SU-DHL-6 (cell line): ENCODE measurements at regions not wholly inside any gene's neighbourhood (a gene's known extent, or its start where the extent isn't known, plus 50 kb on each side); places are given as distances from the start of the nearest gene placed in this dataset.

Experiments used
- H2AFZ ChIP-seq: fragments of 200-600 bp; sonication (generic); 2 replicates; pipeline ENCODE4 v1.6.1; 2014; ENCODE audit warnings: low read depth, mild to moderate bottlenecking, moderate library complexity, mixed read lengths, antibody characterized with exemption, low read length; ENCODE audit not compliant: severe bottlenecking
- H3F3A ChIP-seq: fragments of 200-600 bp; shearing (Covaris generic); 2 replicates; pipeline ENCODE4 v1.6.0; 2016; ENCODE audit warnings: antibody characterized with exemption, mild to moderate bottlenecking; ENCODE audit not compliant: insufficient read depth
- H3K27ac ChIP-seq: fragments of 200-600 bp; sonication (generic); 2 replicates; pipeline ENCODE4 v1.5.1; 2016; ENCODE audit warnings: low read depth, mild to moderate bottlenecking, low read length, moderate library complexity, mixed read lengths
- H3K27me3 ChIP-seq: fragments of 200-600 bp; sonication (generic), shearing (Covaris generic); 2 replicates; pipeline ENCODE4 v1.6.0; 2014; ENCODE audit warnings: mild to moderate bottlenecking, low read length
- H3K36me3 ChIP-seq: fragments of 200-600 bp; sonication (generic); 2 replicates; pipeline ENCODE4 v1.6.1; 2014; ENCODE audit warnings: mild to moderate bottlenecking, low read length, mixed read lengths
- H3K4me2 ChIP-seq: fragments of 300-600, 200-600 bp; shearing (Covaris generic), sonication (generic); 2 replicates; pipeline ENCODE4 v1.6.0; 2014; ENCODE audit warnings: low read length, low read depth, mild to moderate bottlenecking; ENCODE audit not compliant: poor library complexity, severe bottlenecking
- H3K4me3 ChIP-seq: fragments of 200-600 bp; sonication (generic); 2 replicates; pipeline ENCODE4 v1.5.1; 2014; ENCODE audit warnings: antibody characterized with exemption, low read length, mild to moderate bottlenecking, mixed read lengths; ENCODE audit not compliant: insufficient read depth, poor library complexity, severe bottlenecking
- H3K79me2 ChIP-seq: fragments of 200-600 bp; sonication (generic); 2 replicates; pipeline ENCODE4 v1.6.1; 2014; ENCODE audit warnings: mild to moderate bottlenecking, low read length, moderate library complexity; ENCODE audit not compliant: insufficient read depth
- H3K9ac ChIP-seq: fragments of 200-600 bp; sonication (generic); 2 replicates; pipeline ENCODE4 v1.7.0; 2014; ENCODE audit warnings: mild to moderate bottlenecking, low read length
- H3K9me2 ChIP-seq: fragments of 200-600 bp; sonication (generic); replicated peaks from 2 replicates; pipeline ENCODE4 v1.6.1; 2014; ENCODE audit warnings: low read length; ENCODE audit not compliant: insufficient read depth
- H3K9me3 ChIP-seq: fragments of 200-600 bp; sonication (generic); 2 replicates; pipeline ENCODE4 v1.6.1; 2014; ENCODE audit warnings: low read length, mixed read lengths; ENCODE audit not compliant: insufficient read depth
- H4K20me1 ChIP-seq: fragments of 200-600 bp; sonication (generic); 2 replicates; pipeline ENCODE4 v1.6.1; 2014; ENCODE audit warnings: low read depth, mild to moderate bottlenecking, antibody characterized with exemption, low read length, moderate library complexity, mixed read lengths
- CTCF ChIP-seq: fragments of 200-600 bp; sonication (generic); IDR thresholded peaks from one replicate; pipeline ENCODE4 v1.5.1; 2017; ENCODE audit warnings: antibody characterized with exemption, mild to moderate bottlenecking, low read length, moderate library complexity; ENCODE audit not compliant: insufficient read depth, poor library complexity, severe bottlenecking
- EZH2phosphoT487 ChIP-seq: fragments of 200-600 bp; sonication (generic), shearing (Covaris generic); conservative IDR thresholded peaks from 2 replicates; pipeline ENCODE4 v1.6.1; 2018; ENCODE audit warnings: mild to moderate bottlenecking, antibody characterized with exemption, low read length, moderate library complexity, mixed read lengths

- no peaks in the 10 kb centered on the region for H4K20me1 ChIP-seq
- no peak overlapping the region for H3K4me2 ChIP-seq
- no peaks in the 10 kb centered on the region for H3K9me3 ChIP-seq
- no peak overlapping the region for H3K9ac ChIP-seq
- no peaks in the 10 kb centered on the region for H3K9me2 ChIP-seq
- H3K79me2 ChIP-seq, result no peaks in the 10 kb centered on the region
- no peaks in the 10 kb centered on the region for H3F3A ChIP-seq
- H3K27me3 ChIP-seq, result no peaks in the 10 kb centered on the region
- H3K4me3 ChIP-seq, result no peak overlapping the region
- H3K27ac ChIP-seq, result no peak overlapping the region
- no peaks in the 10 kb centered on the region for H3K36me3 ChIP-seq
- TF ChIP-seq EZH2phosphoT487, result no peak
- TF ChIP-seq CTCF, result no peak
- H2AFZ ChIP-seq, result no peak overlapping the region
These were observed 566.6 kb upstream of the CDH8 start for GRCh38 chr16:62602790-62603189.

- no peaks in the 10 kb centered on the region for H3F3A ChIP-seq
- no peaks in the 10 kb centered on the region for H4K20me1 ChIP-seq
- no peaks in the 10 kb centered on the region for H3K27me3 ChIP-seq
- no peaks in the 10 kb centered on the region for H3K9me3 ChIP-seq
- H3K27ac ChIP-seq, result no peak overlapping the region
- no peaks in the 10 kb centered on the region for H3K36me3 ChIP-seq
- no peaks in the 10 kb centered on the region for H3K79me2 ChIP-seq
- no peak overlapping the region for H3K4me3 ChIP-seq
- no peaks in the 10 kb centered on the region for H3K9me2 ChIP-seq
- no peak overlapping the region for H3K9ac ChIP-seq
- TF ChIP-seq EZH2phosphoT487 (no peak), CTCF (no peak)
- no peak overlapping the region for H3K4me2 ChIP-seq
- no peak overlapping the region for H2AFZ ChIP-seq
These were observed 561.6 kb upstream of the CDH8 start for GRCh38 chr16:62597875-62598274.

- Histone ChIP-seq H3K4me3 (no peak overlapping the region), H3K4me2 (no peak overlapping the region), H3F3A (no peaks in the 10 kb centered on the region), H3K9ac (no peak overlapping the region), H2AFZ (no peak overlapping the region), H3K9me3 (no peaks in the 10 kb centered on the region), H3K27me3 (no peaks in the 10 kb centered on the region), H3K36me3 (no peaks in the 10 kb centered on the region), H4K20me1 (no peaks in the 10 kb centered on the region), H3K9me2 (no peaks in the 10 kb centered on the region), H3K27ac (no peak overlapping the region), H3K79me2 (no peaks in the 10 kb centered on the region)
- TF ChIP-seq CTCF (no peak), EZH2phosphoT487 (no peak)
These were observed 560.3 kb upstream of the CDH8 start for GRCh38 chr16:62596584-62596983.

GRCh38 chr16:62596125-62596524 is 559.9 kb upstream of the CDH8 start:
- H3K9me3 ChIP-seq, result no peaks in the 10 kb centered on the region
- H3K9me2 ChIP-seq, result no peaks in the 10 kb centered on the region
- no peaks in the 10 kb centered on the region for H3K79me2 ChIP-seq
- H4K20me1 ChIP-seq, result no peaks in the 10 kb centered on the region
- TF ChIP-seq EZH2phosphoT487 (no peak), CTCF (no peak)
- H3K9ac ChIP-seq, result no peak overlapping the region
- no peak overlapping the region for H3K4me3 ChIP-seq
- H3K4me2 ChIP-seq, result no peak overlapping the region
- no peaks in the 10 kb centered on the region for H3F3A ChIP-seq
- H3K27ac ChIP-seq, result no peak overlapping the region
- no peak overlapping the region for H2AFZ ChIP-seq
- H3K27me3 ChIP-seq, result no peaks in the 10 kb centered on the region
- H3K36me3 ChIP-seq, result no peaks in the 10 kb centered on the region
